H1 (cell line): ENCODE measurements at regions not wholly inside any gene's neighbourhood (a gene's known extent, or its start where the extent isn't known, plus 50 kb on each side); places are given as distances from the start of the nearest gene placed in this dataset.

Source experiments
- CHD1 ChIP-seq: IDR thresholded peaks from 2 replicates; pipeline ENCODE4 v1.6.1; 2012; ENCODE audit warnings: low read depth, low read length, improper control_type of control experiment
- EP300 ChIP-seq, 2 experiments: IDR thresholded peaks; 1 replicate in 1 of 2; 2 replicates in 1 of 2; pipeline ENCODE4 v1.6.1; 2011 to 2012; ENCODE audit warnings: low read depth in 2 of 2, low read length in 2 of 2, mild to moderate bottlenecking in 2 of 2, borderline replicate concordance in 1 of 2, inconsistent platforms in 1 of 2, moderate library complexity in 1 of 2
- KDM5A ChIP-seq: fragments of 200-600 bp; IDR thresholded peaks from 2 replicates; pipeline ENCODE4 v1.7.1; 2012; ENCODE audit warnings: mild to moderate bottlenecking, low read length, inconsistent platforms, mixed read lengths
- MAFK ChIP-seq: IDR thresholded peaks from 2 replicates; pipeline ENCODE4 v1.6.1; 2012; ENCODE audit warnings: low read depth, mild to moderate bottlenecking, improper control_type of control experiment, low read length
- NRF1 ChIP-seq: IDR thresholded peaks from 2 replicates; pipeline ENCODE4 v1.6.1; 2011; ENCODE audit warnings: mild to moderate bottlenecking, low read depth, low read length, improper control_type of control experiment
- PHF8 ChIP-seq: fragments of 200-600 bp; sonication (generic); conservative IDR thresholded peaks from 2 replicates; pipeline ENCODE4 v1.7.1; 2012; ENCODE audit warnings: low read depth, mild to moderate bottlenecking, inconsistent platforms, low read length, moderate library complexity
- RFX5 ChIP-seq: IDR thresholded peaks from 2 replicates; pipeline ENCODE4 v1.6.1; 2011; ENCODE audit warnings: low read depth, low read length, improper control_type of control experiment, borderline replicate concordance

DNA sequence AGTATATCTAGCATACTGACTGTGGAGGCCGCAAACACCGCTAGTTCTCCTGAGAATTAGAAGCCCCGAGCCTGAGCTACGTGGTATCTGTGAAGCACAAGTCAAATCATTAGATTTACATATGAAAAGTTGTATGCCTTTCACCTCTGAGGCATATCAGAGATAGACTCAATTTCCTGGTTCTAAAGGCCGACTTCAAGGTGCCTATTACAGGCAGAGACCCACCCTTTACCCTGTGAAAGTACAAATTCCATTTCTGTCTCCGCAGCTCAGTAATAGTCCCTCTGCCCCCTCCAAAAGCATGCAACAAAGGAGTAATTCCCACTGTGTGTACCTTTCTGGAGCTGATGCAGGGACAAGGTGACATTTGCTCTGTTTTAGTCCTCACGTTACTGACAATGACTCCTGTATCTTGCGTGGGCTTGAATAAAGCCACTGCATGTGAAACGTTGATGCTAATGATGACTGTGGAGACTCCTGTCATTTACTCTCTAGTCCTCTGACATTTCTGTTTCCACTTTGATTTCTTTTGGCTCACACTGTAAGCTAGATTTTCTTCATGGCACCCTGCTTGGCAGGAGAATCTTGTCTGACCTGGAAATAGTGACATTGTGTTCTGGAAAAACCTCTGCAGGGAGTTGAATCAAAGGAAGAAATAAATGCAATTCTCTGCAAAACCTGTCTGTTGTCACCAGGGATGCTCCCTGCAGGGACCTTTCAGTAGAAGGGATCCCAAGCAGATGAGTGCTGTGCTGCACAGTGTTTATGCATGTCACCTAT, 273.2 kb upstream of the EMCN start (continued):
- no peak for TF ChIP-seq CHD1
- no peak for TF ChIP-seq KDM5A
- TF ChIP-seq NRF1: no peak
- TF ChIP-seq PHF8: no peak
- no peak for TF ChIP-seq EP300 (IDR thresholded peaks at IDR 0.05; ENCODE audit: borderline replicate concordance in 1 of 2, low read depth in 2 of 2, low read length in 2 of 2)
- no peak for TF ChIP-seq RFX5
- no peak for TF ChIP-seq MAFK
